Hepatocyte (in vitro differentiated cells): ENCODE measurements at regions not wholly inside any gene's neighbourhood (a gene's known extent, or its start where the extent isn't known, plus 50 kb on each side); places are given as distances from the start of the nearest gene placed in this dataset.

Experiments
- EZH2 ChIP-seq: fragments of 200-600 bp; sonication (generic); IDR thresholded peaks from 2 replicates; pipeline ENCODE4 v1.6.1; 2016; ENCODE audit warnings: antibody characterized with exemption, mild to moderate bottlenecking, borderline replicate concordance
- EZH2phosphoT487 ChIP-seq: fragments of 200-600 bp; sonication (generic); IDR thresholded peaks from one replicate; pipeline ENCODE4 v1.6.1; 2018; ENCODE audit warnings: antibody characterized with exemption, mild to moderate bottlenecking, low read depth, moderate library complexity; ENCODE audit not compliant: unreplicated experiment, severe bottlenecking
- TF ChIP-seq, protein P1 (sequence below): fragments of 200-600 bp; sonication (generic); IDR thresholded peaks from 2 replicates; pipeline ENCODE4 v1.5.1; 2016; ENCODE audit warnings: antibody characterized with exemption, mild to moderate bottlenecking; ENCODE audit not compliant: poor library complexity

DNA sequence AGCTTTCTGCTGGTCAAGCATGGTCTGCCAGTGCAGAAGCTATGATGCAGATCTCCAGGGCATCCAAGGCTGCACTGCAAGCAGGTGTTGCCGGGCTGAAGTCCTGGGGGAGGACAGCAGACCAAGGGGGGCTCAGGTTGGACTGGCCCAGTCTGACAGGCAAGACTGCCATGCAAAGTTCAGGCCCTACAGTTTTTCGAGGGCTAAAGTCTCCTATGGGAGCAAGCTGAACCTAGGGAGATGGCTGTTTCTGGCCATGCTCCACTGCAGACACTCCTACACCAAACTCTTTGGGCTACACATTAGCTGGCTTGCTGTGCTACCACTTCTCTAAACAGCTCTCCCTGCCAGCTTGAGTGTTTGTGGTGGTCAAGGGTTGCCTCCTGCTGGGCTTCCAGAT is 130.0 kb upstream of the SYNCRIP start:
- TF ChIP-seq, protein P1, sequence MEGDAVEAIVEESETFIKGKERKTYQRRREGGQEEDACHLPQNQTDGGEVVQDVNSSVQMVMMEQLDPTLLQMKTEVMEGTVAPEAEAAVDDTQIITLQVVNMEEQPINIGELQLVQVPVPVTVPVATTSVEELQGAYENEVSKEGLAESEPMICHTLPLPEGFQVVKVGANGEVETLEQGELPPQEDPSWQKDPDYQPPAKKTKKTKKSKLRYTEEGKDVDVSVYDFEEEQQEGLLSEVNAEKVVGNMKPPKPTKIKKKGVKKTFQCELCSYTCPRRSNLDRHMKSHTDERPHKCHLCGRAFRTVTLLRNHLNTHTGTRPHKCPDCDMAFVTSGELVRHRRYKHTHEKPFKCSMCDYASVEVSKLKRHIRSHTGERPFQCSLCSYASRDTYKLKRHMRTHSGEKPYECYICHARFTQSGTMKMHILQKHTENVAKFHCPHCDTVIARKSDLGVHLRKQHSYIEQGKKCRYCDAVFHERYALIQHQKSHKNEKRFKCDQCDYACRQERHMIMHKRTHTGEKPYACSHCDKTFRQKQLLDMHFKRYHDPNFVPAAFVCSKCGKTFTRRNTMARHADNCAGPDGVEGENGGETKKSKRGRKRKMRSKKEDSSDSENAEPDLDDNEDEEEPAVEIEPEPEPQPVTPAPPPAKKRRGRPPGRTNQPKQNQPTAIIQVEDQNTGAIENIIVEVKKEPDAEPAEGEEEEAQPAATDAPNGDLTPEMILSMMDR: no peak
- no peak for TF ChIP-seq EZH2
- TF ChIP-seq EZH2phosphoT487: no peak
